Esophagus squamous epithelium (tissue), 5 donors: ENCODE measurements at regions not wholly inside any gene's neighbourhood (a gene's known extent, or its start where the extent isn't known, plus 50 kb on each side); places are given as distances from the start of the nearest gene placed in this dataset.

Experiments used
- DNase-seq: peaks from one replicate; lab custom pipeline; 2025; lab: John Stamatoyannopoulos, UW
- H3K27ac ChIP-seq, 4 donors: fragments of 200-600 bp; sonication (generic); one replicate each; pipeline ENCODE4 v1.5.1; 2016 to 2019; ENCODE audit warnings: mild to moderate bottlenecking in 1 of 4
- H3K27me3 ChIP-seq, 4 donors: fragments of 200-600 bp; sonication (generic); 1 replicate in 3 of 4; 2 replicates in 1 of 4; pipeline versions ENCODE4 v1.5.1 to v1.6.0; 2017 to 2021; ENCODE audit warnings: antibody characterized with exemption in 1 of 4
- H3K36me3 ChIP-seq, 3 donors: fragments of 200-600 bp; sonication (generic); one replicate each; pipeline ENCODE4 v1.5.1; 2016 to 2019
- H3K4me1 ChIP-seq, 3 donors: fragments of 200-600 bp; sonication (generic); one replicate each; pipeline ENCODE4 v1.5.1; 2017 to 2019
- H3K4me3 ChIP-seq, 4 donors: fragments of 200-600 bp; sonication (generic); 1 replicate in 3 of 4; 2 replicates in 1 of 4; pipeline ENCODE4 v1.5.1; 2016 to 2019; ENCODE audit warnings: mild to moderate bottlenecking in 2 of 4, moderate library complexity in 1 of 4
- H3K9me3 ChIP-seq, 3 donors: fragments of 200-600 bp; sonication (generic); one replicate each; pipeline ENCODE4 v1.5.1; 2016 to 2019
- POLR2A ChIP-seq, 4 donors: fragments of 450-650 bp; IDR thresholded peaks; one replicate each; pipeline ENCODE4 v1.6.1; 2017; ENCODE audit warnings: antibody characterized with exemption in 4 of 4, mild to moderate bottlenecking in 4 of 4, moderate library complexity in 3 of 4
- WGBS, 2 donors: methylation state at CpG; one replicate each; pipeline ENCODE4 v1.1.5; 2018; 5-methylcytosine and 5-hydroxymethylcytosine counted together
- intact Hi-C: fragments of 100-400 bp; cut with DNase I; formaldehyde crosslinking; loops from one replicate; pipeline ENCODE4 v1.15.0; 2022
- TF ChIP-seq, protein P1 (sequence below), 6 experiments: fragments of 450-650 bp in 4 of 6; fragments of 200-600 bp in 2 of 6; sonication (generic) in 2 of 6; IDR thresholded peaks; one replicate each; pipeline ENCODE4 v1.5.1; 2016 to 2019; ENCODE audit warnings: antibody characterized with exemption in 6 of 6, mild to moderate bottlenecking in 4 of 6, moderate library complexity in 4 of 6
- donor health status: DM: yes; HTN: yes; CAD: no.

DNA sequence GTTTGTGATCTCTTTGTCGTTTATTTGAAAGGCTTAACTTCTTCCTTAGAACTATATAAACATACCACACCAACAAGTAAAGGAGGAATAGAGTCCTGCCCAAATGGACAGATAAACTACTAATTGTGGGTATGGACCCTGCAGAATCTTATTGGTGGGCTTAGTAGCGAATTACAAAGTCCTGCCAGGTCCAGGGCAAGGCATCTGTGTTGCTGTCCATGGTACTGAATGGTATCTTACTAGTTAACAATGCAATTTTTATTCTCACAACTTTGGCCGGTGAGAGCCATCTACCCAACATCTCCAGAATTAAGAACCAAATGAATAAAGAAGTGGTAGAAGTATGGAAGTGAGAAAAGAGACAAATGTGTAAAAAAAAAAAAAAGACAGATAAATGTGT is 1782.4 kb upstream of the WWC1 start:
- WGBS, 2 donors, result 65 to 68% methylated on average over 3 of the region's 3 CpGs
- Histone ChIP-seq H3K27ac (no peak overlapping the region), H3K27me3 (no peaks in the 10 kb centered on the region), H3K4me1 (no peaks in the 10 kb centered on the region), H3K4me3 (no peak overlapping the region), H3K36me3 (no peaks in the 10 kb centered on the region), H3K9me3 (no peaks in the 10 kb centered on the region)
- no peak for TF ChIP-seq POLR2A (IDR thresholded peaks at IDR 0.05)
- intact Hi-C loops, result no loop called here
- DNase-seq, result no peak

DNA sequence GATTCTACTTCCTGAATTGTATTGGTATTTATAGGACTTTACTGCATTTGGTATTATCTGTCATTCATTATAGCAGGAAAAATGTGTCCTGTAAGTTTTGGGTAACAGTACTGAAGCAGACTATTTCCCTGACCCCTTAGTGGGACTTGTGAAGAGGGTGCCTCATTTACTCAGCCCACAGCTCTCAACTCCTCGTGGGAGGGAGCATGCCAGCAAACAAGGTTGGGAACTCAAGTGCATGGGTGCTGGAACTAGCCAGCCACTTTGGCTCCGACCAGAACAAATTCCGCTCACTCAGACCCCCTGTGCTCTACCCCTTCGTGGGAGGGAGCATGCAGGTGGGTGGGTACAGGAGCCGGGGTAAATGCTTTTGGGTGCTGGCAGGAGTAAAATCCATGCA is 1773.5 kb upstream of the WWC1 start:
- no peak for DNase-seq
- Histone ChIP-seq H3K4me3 (no peak overlapping the region), H3K36me3 (no peaks in the 10 kb centered on the region), H3K27me3 (no peaks in the 10 kb centered on the region), H3K9me3 (no peaks in the 10 kb centered on the region), H3K4me1 (no peaks in the 10 kb centered on the region), H3K27ac (no peak overlapping the region)
- intact Hi-C loops, result no loop called here
- WGBS, 2 donors, result 68 to 79% methylated on average over 5 of the region's 5 CpGs
- no peak for TF ChIP-seq POLR2A (IDR thresholded peaks at IDR 0.05)
- TF ChIP-seq, protein P1, sequence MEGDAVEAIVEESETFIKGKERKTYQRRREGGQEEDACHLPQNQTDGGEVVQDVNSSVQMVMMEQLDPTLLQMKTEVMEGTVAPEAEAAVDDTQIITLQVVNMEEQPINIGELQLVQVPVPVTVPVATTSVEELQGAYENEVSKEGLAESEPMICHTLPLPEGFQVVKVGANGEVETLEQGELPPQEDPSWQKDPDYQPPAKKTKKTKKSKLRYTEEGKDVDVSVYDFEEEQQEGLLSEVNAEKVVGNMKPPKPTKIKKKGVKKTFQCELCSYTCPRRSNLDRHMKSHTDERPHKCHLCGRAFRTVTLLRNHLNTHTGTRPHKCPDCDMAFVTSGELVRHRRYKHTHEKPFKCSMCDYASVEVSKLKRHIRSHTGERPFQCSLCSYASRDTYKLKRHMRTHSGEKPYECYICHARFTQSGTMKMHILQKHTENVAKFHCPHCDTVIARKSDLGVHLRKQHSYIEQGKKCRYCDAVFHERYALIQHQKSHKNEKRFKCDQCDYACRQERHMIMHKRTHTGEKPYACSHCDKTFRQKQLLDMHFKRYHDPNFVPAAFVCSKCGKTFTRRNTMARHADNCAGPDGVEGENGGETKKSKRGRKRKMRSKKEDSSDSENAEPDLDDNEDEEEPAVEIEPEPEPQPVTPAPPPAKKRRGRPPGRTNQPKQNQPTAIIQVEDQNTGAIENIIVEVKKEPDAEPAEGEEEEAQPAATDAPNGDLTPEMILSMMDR (IDR thresholded peaks at IDR 0.05), result no peak

DNA sequence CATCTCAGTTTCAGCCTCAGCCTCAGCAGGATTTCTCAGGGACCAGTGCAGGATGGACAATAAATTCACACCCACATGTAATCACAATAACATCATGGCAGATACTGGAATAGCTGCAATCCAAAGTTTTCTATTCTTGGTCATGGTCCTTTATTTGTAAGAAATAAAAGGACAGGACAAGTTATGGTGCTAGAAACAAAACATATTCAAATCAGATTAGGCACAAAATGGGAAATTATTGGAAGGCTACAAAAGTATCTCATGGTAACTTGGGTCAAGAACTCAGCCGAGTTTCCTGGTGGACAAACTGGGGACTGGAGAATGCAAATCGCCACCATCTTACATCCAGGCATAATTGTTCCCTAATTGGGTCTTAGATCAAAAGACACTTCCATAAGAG is 1768.2 kb upstream of the WWC1 start:
- TF ChIP-seq POLR2A (IDR thresholded peaks at IDR 0.05), result no peak
- TF ChIP-seq, protein P1 (IDR thresholded peaks at IDR 0.05), result no peak
- Histone ChIP-seq H3K4me1 (no peaks in the 10 kb centered on the region), H3K9me3 (no peaks in the 10 kb centered on the region), H3K27me3 (no peaks in the 10 kb centered on the region), H3K4me3 (no peak overlapping the region), H3K27ac (no peak overlapping the region), H3K36me3 (no peaks in the 10 kb centered on the region)
- WGBS, 2 donors, result 70 to 79% methylated on average over 2 of the region's 2 CpGs
- no peak for DNase-seq
- intact Hi-C loops, result no loop called here

DNA sequence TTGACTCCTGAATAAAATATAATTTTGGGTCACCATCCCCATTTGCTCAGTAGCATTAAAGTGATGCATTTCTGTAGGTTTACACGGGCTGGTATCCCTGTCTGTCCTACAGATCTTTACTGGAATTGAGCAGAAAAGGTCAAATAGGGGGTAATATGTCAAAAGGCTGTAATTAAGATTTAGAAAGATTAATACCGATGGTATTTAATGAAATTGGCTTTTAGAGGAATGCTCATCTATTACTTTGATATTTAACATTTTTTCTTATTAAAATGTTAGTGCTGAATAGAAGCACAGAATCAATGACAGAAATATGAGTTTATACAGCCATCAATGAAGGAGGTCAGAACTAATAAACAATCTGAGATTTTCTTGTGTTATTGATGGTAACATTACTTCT is 1762.2 kb upstream of the WWC1 start:
- intact Hi-C loops, result no loop called here
- Histone ChIP-seq H3K27me3 (no peaks in the 10 kb centered on the region), H3K36me3 (no peaks in the 10 kb centered on the region), H3K27ac (no peak overlapping the region), H3K4me1 (no peaks in the 10 kb centered on the region), H3K4me3 (no peak overlapping the region), H3K9me3 (no peaks in the 10 kb centered on the region)
- 29 to 41% methylated on average over 2 of the region's 2 CpGs for WGBS, 2 donors
- no peak for DNase-seq
- TF ChIP-seq, protein P1 (IDR thresholded peaks at IDR 0.05), result no peak
- TF ChIP-seq POLR2A (IDR thresholded peaks at IDR 0.05), result no peak

DNA sequence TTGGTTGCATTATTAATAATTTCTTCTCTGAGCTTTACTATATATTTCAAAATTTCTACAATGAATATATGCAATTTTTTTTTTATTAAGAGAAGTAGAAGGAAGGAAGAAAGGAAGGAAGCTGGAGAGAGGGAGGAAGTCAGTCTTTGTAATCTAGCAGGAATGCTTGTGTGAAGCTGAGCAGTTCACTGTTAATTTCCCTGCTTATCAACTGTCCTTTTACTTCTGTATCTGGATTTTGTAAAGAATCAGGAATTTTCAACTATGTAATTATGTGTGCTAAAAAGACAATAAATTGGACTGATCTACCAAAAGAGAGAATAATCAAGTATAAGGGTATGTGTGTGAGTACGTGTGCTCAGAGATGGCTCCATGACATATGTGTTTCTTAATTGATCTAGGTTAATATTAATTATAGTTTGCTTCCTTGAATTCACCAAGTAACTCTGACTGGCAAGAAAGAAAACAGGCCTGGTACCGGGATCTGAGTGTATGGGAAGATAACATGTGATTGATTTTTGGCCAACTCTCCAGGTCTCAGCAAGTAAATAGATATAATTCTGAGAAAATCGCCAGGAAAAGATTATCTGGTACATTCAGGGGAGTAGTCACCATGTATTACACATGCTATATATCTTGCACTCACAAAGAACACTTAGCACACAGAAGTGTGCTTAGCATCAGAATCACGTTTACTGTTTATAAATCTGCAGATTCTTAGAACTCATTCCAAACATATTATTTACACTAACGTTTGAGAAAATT is 1758.8 kb upstream of the WWC1 start:
- Histone ChIP-seq H3K4me3 (no peak overlapping the region), H3K27me3 (no peaks in the 10 kb centered on the region), H3K4me1 (no peaks in the 10 kb centered on the region), H3K36me3 (no peaks in the 10 kb centered on the region), H3K27ac (no peak overlapping the region), H3K9me3 (no peaks in the 10 kb centered on the region)
- TF ChIP-seq, protein P1 (IDR thresholded peaks at IDR 0.05), result no peak
- TF ChIP-seq POLR2A (IDR thresholded peaks at IDR 0.05), result no peak
- DNase-seq, result no peak
- WGBS, 2 donors, result 52 to 55% methylated on average over 5 of the region's 5 CpGs
- intact Hi-C loops, result no loop called here
